Heart left ventricle (tissue), 13 donors: ENCODE measurements at regions not wholly inside any gene's neighbourhood (a gene's known extent, or its start where the extent isn't known, plus 50 kb on each side); places are given as distances from the start of the nearest gene placed in this dataset.

Experiments
- CTCF ChIP-seq, 12 donors: fragments of 200-600 bp; sonication (generic) in 4 of 12; IDR thresholded peaks; one replicate each; pipeline versions ENCODE4 v1.5.0 to v1.8.0; 2018 to 2022; ENCODE audit warnings: antibody characterized with exemption in 12 of 12, mild to moderate bottlenecking in 5 of 12
- POLR2A ChIP-seq, 2 donors: fragments of 450-650 bp; IDR thresholded peaks; one replicate each; pipeline ENCODE4 v1.6.1; 2017; ENCODE audit warnings: antibody characterized with exemption in 2 of 2, mild to moderate bottlenecking in 2 of 2, moderate library complexity in 2 of 2
- donor health status: ischemic (EF 13 %, LVEDD 7.1; RV severe dilation, severe dysfunction).
- donor health status: DM: no; HTN: yes; CAD: no.
- donor health status: DM: no; HTN: no; CAD: no.
- donor health status: ischemic (EF 25% LVEDD 6.9; RV normal size, moderate dysfunction).
- donor health status: ischemic (EF 25% LVEDD 5.7; RV mildly dilated, moderate dysfunction).
- donor health status: ischemic (EF 35%, LVEDD 5.7; RV mildly dilated, moderate dysfunction).
- donor health status: nonischemic (EF 11% LVEDD 7.7; RV severe dilation, severe dysfunction).
- donor health status: DM: yes; HTN: yes; CAD: no.
- donor health status: PGD.
- donor health status: ischemic (EF 29% LVEDD 5.4; RV normal size, mild dysfunction).
- donor health status: nonischemic (EF 23%, LVEDD 6.1; RV moderate dilation, normal function).

- TF ChIP-seq CTCF (IDR thresholded peaks at IDR 0.05), result no peak
- TF ChIP-seq POLR2A (IDR thresholded peaks at IDR 0.05), result no peak
These were observed 232.5 kb upstream of the POU1F1 start for GRCh38 chr3:87508921-87509320.
